ENCODE measurements at regions not wholly inside any gene's neighbourhood (a gene's known extent, or its start where the extent isn't known, plus 50 kb on each side); places are given as distances from the start of the nearest gene placed in this dataset.

DNA sequence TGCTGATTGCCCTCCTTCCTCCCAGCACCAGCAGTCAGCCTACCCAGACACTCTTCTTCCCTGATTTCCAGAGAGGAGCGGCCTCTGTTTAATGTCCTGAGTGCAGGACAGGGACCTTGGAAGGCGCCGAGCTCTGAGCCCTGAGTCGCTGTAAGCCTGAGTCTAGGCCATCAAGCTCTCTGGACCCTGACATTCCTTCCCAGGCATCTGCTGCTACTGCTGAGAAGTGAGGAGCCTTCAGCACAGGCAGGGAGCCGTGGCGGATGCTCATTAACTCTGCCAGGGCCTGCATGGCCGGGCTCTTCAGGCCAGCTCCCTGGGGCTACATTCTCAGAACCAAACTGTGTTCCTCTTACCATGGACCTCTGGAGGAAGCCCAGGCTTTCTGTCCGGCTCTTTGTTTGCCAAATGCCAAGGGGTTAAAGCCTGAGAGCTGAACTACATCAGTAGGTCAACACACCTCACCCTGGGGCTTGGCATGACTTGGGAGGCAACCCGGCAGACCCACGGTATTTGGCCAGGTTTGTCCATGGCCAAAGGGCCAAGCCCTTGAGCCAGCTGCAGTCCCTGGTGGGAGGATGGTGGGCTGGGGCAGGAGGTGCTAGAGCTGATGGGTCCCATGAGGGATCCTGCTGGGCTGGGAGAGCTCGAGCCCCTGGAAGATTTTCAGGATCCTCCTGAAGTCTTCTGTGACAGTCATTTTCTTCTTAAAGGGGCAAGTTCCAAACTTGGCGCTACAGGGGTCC, 721.4 kb downstream of the BRD1 start:
- no peak for DNase-seq

DNA sequence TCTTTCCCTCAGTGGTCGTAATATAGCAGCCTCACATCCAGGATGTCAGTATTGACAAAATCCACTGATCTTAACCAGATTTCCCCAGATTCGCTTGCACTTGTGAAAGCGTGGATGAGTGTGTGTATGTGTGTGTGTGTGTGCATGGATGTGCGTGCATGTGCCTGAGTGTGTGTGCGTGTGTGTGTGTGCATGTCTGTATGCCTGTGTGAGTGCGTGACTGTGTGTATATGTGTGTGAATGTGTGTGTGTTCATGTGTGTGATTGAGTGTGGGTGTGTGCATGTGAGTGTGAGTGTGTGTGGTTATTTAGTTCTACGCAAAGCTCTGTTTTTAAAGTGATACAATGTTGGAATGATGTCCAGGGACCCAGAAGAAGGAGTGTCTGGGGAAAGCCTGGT, 723.2 kb downstream of the BRD1 start:
- DNase-seq: no peak

DNA sequence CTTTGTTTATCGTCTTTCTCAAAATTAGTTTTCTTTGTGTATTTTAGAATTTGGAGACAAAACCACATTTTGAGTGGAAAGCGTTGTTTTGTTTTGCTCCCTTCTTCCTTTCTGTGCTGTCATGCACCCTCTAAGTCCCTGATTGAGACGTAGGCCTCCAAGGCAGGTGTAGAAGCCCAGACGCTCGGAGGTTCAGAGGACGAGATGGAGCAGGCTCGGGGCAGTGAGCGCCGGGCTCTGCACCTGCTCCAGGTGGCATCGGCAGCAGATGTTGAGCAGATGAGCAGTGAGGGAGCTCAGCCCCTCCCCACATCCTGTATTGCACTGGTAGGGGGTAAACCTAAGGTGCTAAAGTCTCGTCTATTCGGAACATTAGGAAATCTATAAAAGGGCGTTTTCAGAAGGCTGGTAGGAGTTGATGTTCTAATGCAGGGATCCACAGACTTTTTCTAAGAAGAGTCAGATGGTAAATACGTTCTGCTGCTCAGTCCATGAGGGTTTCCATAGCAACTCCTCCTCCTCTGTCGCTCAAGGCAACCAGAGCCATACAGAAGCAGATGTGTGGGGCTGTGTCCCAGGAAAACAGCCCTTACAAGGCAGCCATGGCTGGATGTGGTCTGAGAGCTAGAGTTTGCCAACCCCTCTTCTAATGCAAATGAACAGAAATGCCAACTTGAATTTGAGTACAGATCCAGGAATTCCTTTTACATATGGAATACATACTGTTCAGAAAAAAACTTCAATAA, 724.2 kb downstream of the BRD1 start:
- no peak for DNase-seq

DNA sequence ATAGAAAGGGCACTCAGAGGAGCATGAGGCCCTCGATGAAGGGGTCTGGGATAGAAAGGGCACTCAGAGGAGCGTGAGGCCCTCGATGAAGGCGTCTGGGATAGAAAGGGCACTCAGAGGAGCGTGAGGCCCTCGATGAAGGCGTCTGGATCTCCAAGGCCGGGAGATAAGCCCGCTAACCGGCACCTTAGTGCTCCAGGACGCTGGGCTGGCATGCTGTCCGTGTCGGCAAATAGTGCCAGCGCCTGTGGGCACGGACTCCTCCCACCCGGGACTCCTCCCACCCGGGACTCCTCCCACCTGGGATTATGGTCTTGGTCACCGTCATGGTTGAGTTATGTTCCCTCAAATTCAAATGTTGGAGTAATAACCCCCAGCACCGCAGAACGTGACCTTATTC, 725.3 kb downstream of the BRD1 start:
- DNase-seq: no peak

DNA sequence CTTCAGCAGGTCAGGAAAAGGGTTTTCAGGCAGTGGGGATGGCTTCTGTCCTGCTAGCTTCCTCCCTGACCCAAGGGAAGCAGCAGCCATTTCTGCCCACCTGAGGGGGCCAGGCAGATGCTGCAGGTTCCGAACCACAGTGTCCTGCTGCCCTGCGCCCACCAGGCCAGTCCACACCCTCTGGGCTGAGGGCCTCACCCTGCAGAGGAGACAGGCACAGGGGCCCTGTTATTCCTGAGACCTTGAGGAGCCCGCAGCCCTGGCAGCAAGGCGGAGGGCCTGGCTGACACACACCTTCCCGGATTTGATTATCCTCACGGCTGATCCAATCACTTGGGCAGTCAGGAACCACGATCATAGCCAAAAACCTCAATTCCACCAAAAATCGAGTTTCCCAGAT, 725.8 kb downstream of the BRD1 start:
- DNase-seq: no peak

GRCh38 chr22:49101225-49101624, 726.4 kb downstream of the BRD1 start:
- no peak for DNase-seq

GRCh38 chr22:49100773-49101172, 726.9 kb downstream of the BRD1 start:
- no peak for DNase-seq

DNA sequence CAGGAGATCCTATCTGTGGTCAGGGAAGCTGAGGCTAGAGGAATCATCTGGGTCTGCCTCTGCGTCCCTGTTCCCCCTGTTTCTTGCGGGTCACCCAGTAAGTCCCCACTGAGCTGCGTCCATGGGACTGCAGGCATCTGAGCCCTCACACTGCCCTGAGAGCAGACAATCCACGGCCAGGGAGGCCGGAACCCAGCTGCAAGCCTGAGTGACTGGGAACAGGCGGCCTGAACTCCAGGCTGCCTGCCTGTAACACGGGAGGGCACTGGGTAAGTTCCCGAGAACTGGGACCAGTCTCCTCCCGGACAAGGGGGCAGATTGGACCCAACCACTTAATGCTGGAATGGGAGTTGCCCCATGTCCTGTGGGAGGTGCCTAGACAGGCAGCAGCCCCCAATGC, 727.4 kb downstream of the BRD1 start:
- DNase-seq: no peak

DNA sequence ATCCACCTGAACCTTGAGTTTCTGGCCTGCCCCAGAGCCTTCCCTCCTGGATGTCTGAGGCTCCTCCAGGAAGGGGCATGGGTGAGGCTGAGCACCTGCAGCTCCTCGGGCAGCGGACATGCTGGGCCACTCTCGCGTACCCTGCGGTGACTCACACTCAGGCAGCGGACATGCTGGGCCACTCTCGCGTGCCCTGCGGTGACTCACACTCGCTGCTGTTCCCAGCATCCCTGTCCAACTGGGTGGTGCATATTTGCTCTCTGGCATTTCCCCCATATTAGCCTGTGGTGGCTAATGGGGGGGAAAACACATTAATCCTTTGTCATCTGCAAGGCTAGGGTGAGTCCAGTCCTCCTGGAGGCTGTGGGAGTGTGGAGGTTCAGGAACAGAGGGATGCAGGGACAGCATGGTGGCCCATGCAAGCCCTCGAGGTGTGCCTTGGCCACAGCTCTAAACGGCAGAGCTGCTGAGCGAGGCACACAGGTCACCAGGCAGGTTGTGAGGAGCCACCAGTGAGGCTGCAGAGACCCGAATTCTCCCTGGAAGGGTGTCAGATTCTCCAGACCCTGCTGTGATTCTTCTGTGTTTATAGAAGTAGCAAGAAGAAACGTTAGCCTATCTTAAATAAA, 728.1 kb downstream of the BRD1 start:
- no peak for DNase-seq

DNA sequence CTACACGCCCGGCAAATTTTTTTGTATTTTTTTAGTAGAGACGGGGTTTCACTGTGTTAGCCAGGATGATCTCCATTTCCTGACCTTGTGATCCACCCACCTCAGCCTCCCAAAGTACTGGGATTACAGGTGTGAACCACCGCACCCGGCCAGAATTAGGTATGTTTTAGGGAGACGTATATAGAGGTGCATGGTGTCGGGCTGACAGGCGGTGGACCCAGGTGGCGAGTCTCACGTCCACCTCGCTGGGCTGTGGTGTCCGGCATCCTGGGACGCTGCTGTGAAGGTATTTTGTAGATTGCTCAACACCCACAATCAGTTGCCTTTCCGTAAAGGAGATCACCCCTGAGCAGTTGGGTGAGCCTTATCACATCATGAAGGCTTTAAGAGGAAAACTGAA, 728.6 kb downstream of the BRD1 start:
- DNase-seq: no peak

GRCh38 chr22:49097966-49098365, 729.7 kb downstream of the BRD1 start:
- no peak for DNase-seq

DNA sequence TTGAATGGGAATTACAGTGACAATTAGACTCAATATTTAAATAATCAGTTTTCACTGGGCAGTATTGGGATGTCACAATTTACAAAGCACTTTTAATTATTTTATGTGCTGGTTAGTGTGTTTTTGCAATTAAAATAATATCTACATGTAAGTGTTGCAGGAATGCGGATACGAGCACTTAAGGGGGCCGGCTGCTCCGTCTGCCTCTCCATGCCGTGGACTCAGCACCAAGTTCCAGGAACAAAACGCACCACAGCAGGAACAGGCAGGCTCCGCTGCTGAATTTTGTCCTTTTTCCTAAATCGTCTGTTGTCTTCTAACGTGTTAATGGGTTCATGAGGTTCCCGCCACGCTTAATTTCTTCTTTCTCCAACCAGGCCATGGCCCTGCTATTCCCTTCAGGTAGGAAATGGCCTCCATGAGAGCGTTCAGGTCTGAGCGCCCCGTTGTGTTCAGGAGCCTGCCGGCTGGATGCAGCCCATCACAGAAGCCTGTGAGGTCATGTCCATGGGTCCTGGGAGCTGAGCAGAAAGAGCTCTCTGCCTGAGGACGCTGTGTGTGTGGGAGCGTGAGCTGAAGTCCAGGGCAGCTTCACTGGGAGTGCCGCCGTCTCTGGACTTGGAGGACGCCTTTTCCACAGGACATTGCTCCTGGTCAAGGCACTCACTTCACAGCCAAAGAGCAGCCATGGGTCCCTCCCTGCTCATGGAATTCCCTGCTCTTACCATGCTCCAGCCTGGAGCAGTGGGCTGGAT, 730.3 kb downstream of the BRD1 start:
- no peak for DNase-seq

DNA sequence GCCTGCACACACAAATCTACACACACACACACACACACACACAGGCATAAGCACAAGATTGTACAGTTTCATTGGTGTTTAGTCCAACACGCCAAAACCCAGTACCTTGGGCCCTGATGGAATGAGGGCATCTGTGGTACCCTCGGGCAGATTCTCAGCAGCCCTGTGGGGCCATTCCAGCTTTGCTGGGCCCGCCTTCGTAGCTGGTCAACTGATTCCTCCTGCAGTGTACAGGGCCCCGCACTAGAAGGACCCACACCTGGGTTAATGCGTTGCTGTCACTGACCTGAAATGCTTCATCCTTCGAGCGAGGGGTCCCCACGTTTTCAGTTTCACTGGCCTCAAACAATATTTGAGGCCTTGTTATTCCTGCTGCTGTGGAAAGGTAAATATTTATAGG, 731.2 kb downstream of the BRD1 start:
- DNase-seq: no peak

- no peak for DNase-seq
These were observed 732.3 kb downstream of the BRD1 start for GRCh38 chr22:49095366-49095765.

DNA sequence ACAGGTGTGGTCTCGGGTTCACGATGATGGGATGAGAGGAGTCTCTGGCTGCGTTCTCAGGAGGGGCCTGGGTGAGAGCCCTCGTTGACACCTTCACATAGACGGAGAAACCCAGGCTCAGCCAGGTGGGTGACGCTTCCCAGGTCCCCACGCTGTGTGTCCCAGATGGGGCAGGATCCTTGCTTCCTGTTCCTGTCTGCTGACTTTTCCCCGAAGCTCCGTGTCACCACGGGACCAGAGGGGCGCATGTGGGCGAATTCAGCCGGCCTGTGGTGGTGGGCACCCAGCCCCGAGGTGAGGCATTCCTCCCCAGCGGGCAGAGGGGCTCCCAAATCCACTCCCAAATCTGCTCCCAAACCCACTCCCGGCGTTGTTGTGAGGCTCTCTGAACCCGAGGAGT, 732.8 kb downstream of the BRD1 start:
- DNase-seq: no peak

DNA sequence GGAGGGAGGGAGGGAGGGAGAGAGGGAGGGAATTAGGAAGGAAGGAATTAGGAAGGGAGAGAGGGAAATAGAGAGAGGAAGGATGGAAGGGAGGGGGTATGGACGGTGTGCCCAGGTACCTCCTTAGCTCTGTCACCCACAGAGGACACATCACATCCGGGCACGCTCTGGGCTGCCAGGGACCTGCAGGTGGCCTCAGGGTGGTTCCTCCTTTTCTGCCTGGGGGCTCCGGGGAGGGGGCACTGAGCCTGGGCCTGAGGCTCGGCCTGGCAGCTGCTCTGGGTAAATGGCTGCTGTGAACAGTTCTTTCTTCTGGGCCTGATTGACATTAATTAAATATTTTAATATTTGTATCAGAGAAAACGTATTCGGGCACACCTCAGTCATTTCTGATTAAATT, 733.5 kb downstream of the BRD1 start:
- no peak for DNase-seq

GRCh38 chr22:49093192-49093880, 734.3 kb downstream of the BRD1 start:
- no peak for DNase-seq

DNA sequence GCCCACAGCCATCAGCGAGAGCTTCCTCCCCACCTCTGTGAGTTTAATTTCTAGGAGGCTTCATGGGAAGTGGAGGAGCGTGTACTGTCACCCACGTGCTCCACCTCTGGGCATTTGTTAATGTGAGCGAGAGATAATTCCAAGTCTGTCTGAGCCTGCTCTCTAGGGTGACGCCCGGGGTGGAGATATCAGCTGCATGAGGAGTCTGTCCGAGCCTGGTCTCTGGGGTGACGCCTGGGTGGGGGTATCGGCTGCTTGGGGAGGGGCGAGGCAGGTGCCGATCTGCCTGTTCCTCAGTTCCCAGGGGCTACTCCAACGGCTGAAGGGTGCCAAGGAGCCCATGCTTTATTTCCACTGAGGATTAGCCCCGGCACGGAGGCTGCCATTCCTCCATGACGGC, 735.0 kb downstream of the BRD1 start:
- DNase-seq: no peak

DNA sequence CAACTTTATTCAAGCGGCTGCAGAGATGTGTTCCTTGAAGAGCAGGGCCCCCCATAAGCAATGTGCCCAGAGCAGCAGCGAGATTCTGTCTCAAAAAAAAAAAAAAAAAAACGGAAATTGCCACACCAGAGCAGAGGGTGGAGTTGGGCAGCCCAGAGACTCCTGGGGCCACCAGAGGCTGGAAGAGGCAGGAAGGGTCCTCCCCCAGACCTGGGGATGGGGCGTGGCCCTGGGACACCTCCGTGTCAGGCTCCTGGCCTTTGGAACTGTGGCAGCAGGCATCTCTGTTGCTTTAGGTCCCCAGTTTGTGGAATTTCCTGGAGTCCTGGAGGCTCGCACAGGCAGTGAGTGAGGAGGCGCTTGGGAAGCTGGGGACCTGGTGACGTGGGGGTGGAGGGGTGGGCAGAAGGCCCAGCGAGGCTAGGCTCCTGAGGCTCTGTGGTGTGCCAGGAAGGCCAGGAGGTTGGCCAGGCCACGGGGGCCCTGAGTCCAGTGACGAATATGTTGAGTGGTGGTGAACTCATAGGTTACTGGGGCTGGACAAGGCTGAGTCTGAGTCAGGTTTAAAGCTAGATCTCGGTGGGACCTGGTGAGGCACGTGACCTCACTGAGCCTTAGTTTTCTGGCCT, 735.6 kb downstream of the BRD1 start:
- DNase-seq: no peak

GRCh38 chr22:49091451-49091850, 736.2 kb downstream of the BRD1 start:
- no peak for DNase-seq

- no peak for DNase-seq
These were observed 736.9 kb downstream of the BRD1 start for GRCh38 chr22:49090853-49091135.

Measured in skin of body (tissue), 1 donor.